Stomach (tissue), 8 donors: ENCODE measurements at regions not wholly inside any gene's neighbourhood (a gene's known extent, or its start where the extent isn't known, plus 50 kb on each side); places are given as distances from the start of the nearest gene placed in this dataset.

ENCODE experiments used
- DNase-seq, 2 donors: peaks; one replicate each; pipeline versions ENCODE4 v3.0.0 to v3.0.0-alpha.2; 2013 to 2019
- H3K27ac ChIP-seq, 5 donors: fragments of 200-600 bp in 4 of 5; sonication (generic) in 4 of 5; one replicate each; pipeline ENCODE4 v1.5.1; 2013 to 2019; ENCODE audit warnings: mild to moderate bottlenecking in 1 of 5, moderate library complexity in 1 of 5
- H3K27me3 ChIP-seq, 3 donors: fragments of 200-600 bp; sonication (generic); one replicate each; pipeline ENCODE4 v1.5.1; 2017 to 2019; ENCODE audit warnings: mixed run types in 1 of 3
- H3K36me3 ChIP-seq, 4 donors: fragments of 200-600 bp; sonication (generic); 1 replicate in 3 of 4; 2 replicates in 1 of 4; pipeline ENCODE4 v1.5.1; 2016 to 2019
- H3K4me1 ChIP-seq, 4 donors: fragments of 200-600 bp; sonication (generic); one replicate each; pipeline ENCODE4 v1.5.1; 2016 to 2019
- H3K4me3 ChIP-seq, 4 donors: fragments of 200-600 bp; sonication (generic) in 3 of 4; one replicate each; pipeline ENCODE4 v1.5.1; 2016 to 2019; ENCODE audit warnings: mild to moderate bottlenecking in 1 of 4
- H3K9me3 ChIP-seq, 4 donors: fragments of 200-600 bp; sonication (generic); one replicate each; pipeline ENCODE4 v1.5.1; 2016 to 2019
- CTCF ChIP-seq, 7 experiments: fragments of 450-650 bp in 4 of 7; fragments of 200-600 bp in 3 of 7; sonication (generic) in 3 of 7; IDR thresholded peaks; one replicate each; pipeline ENCODE4 v1.5.1; 2016 to 2019; ENCODE audit warnings: antibody characterized with exemption in 7 of 7, control low read depth in 2 of 7, mild to moderate bottlenecking in 1 of 7
- EP300 ChIP-seq: sonication (generic); formaldehyde crosslinking; IDR thresholded peaks from one replicate; pipeline ENCODE4 v1.6.1; 2017; ENCODE audit warnings: antibody characterized with exemption
- POLR2A ChIP-seq, 4 donors: fragments of 450-650 bp; IDR thresholded peaks; one replicate each; pipeline ENCODE4 v1.6.1; 2016; ENCODE audit warnings: antibody characterized with exemption in 4 of 4, control low read depth in 2 of 4, mild to moderate bottlenecking in 1 of 4, moderate library complexity in 1 of 4
- POLR2AphosphoS5 ChIP-seq, 3 donors: sonication (generic); formaldehyde crosslinking; IDR thresholded peaks; one replicate each; pipeline ENCODE4 v1.6.1; 2016; ENCODE audit warnings: antibody characterized with exemption in 3 of 3
- WGBS, 5 donors: extraction: QIAGEN DNeasy Blood & Tissue Kit in 3 of 5; methylation state at CpG; one replicate each; pipeline versions ENCODE4 v1.1.5 to v1.1.7; 2013 to 2018; 5-methylcytosine and 5-hydroxymethylcytosine counted together
- intact Hi-C: fragments of 100-400 bp; cut with DNase I; formaldehyde crosslinking; loops from one replicate; pipeline ENCODE4 v1.15.1; 2023; ENCODE audit warnings: low total_unique reads
- donor health status: healthy with polysubstance abuse.
- donor health status: Bipolar disorder and iron deficiency.
- donor health status: healthy.

- H3K4me3 ChIP-seq: no peak overlapping the region
- TF ChIP-seq EP300 (no peak), CTCF (IDR thresholded peaks at IDR 0.05) (no peak), POLR2A (IDR thresholded peaks at IDR 0.05) (no peak), POLR2AphosphoS5 (IDR thresholded peaks at IDR 0.05) (no peak)
- peaks cover 0 to 18% (median 4%) of the 10 kb centered on the region in 3 donors for H3K27me3 ChIP-seq
- H3K27ac ChIP-seq: no peak overlapping the region
- peak in 1 of 2 donors; percentile 24 for DNase-seq
- H3K4me1 ChIP-seq: no peaks in the 10 kb centered on the region
- WGBS, 5 donors: 30 to 47% (median 34%) methylated on average over 6 of the region's 6 CpGs
- H3K36me3 ChIP-seq: no peaks in the 10 kb centered on the region
- intact Hi-C loops: no loop called here
- H3K9me3 ChIP-seq: peaks cover 0 to 12% (median 9%) of the 10 kb centered on the region in 4 donors
Measured at GRCh38 chr2:88281302-88282217, 111.4 kb downstream of the THNSL2 start.

GRCh38 chr2:88269836-88270235 is 99.7 kb downstream of the THNSL2 start:
- Histone ChIP-seq H3K9me3 (no peaks in the 10 kb centered on the region), H3K4me1 (no peaks in the 10 kb centered on the region), H3K4me3 (no peak overlapping the region), H3K36me3 (no peaks in the 10 kb centered on the region), H3K27ac (no peak overlapping the region), H3K27me3 (no peaks in the 10 kb centered on the region)
- no peak for TF ChIP-seq POLR2A (IDR thresholded peaks at IDR 0.05)
- no peak for TF ChIP-seq POLR2AphosphoS5 (IDR thresholded peaks at IDR 0.05)
- TF ChIP-seq EP300: no peak
- no peak for TF ChIP-seq CTCF (IDR thresholded peaks at IDR 0.05)
- DNase-seq: no peak
- intact Hi-C loops: no loop called here
- WGBS, 5 donors: 62 to 73% (median 70%) methylated on average over 5 of the region's 5 CpGs

- 42 to 55% (median 44%) methylated on average over 8 of the region's 8 CpGs for WGBS, 5 donors
- no peaks in the 10 kb centered on the region for H3K36me3 ChIP-seq
- no peaks in the 10 kb centered on the region for H3K4me1 ChIP-seq
- no peaks in the 10 kb centered on the region for H3K9me3 ChIP-seq
- no peak overlapping the region for H3K4me3 ChIP-seq
- no peaks in the 10 kb centered on the region for H3K27me3 ChIP-seq
- intact Hi-C loops: no loop called here
- no peak overlapping the region for H3K27ac ChIP-seq
- peak in 1 of 2 donors; percentile 16 for DNase-seq
- TF ChIP-seq POLR2AphosphoS5 (IDR thresholded peaks at IDR 0.05): no peak
- no peak for TF ChIP-seq POLR2A (IDR thresholded peaks at IDR 0.05)
- no peak for TF ChIP-seq CTCF (IDR thresholded peaks at IDR 0.05)
- TF ChIP-seq EP300: no peak
Measured at GRCh38 chr2:88265352-88266303, 95.5 kb downstream of the THNSL2 start.

GRCh38 chr2:88263861-88264260 is 93.7 kb downstream of the THNSL2 start:
- intact Hi-C loops: no loop called here
- WGBS, 5 donors: 54 to 72% (median 60%) methylated on average over 5 of the region's 5 CpGs
- no peak for TF ChIP-seq POLR2A (IDR thresholded peaks at IDR 0.05)
- no peak for TF ChIP-seq CTCF (IDR thresholded peaks at IDR 0.05)
- TF ChIP-seq POLR2AphosphoS5 (IDR thresholded peaks at IDR 0.05): no peak
- TF ChIP-seq EP300: no peak
- Histone ChIP-seq H3K9me3 (no peaks in the 10 kb centered on the region), H3K27me3 (no peaks in the 10 kb centered on the region), H3K4me1 (no peaks in the 10 kb centered on the region), H3K27ac (no peak overlapping the region), H3K4me3 (no peak overlapping the region), H3K36me3 (no peaks in the 10 kb centered on the region)
- peak in 1 of 2 donors; percentile 26 for DNase-seq
